HG03575 (cell line): ENCODE measurements at regions not wholly inside any gene's neighbourhood (a gene's known extent, or its start where the extent isn't known, plus 50 kb on each side); places are given as distances from the start of the nearest gene placed in this dataset.
"Not testable (repeated sequence)": the region's sequence is repeated elsewhere in the genome, so short reads cannot be mapped to it uniquely, and the experiment has no call there.

Source experiments
- ATAC-seq: cut with Tn5 transposase; IDR thresholded peaks from one replicate; pipeline ENCODE4 v1.9.1; 2021; ENCODE audit not compliant: unreplicated experiment, insufficient number of reproducible peaks, low FRiP score; ENCODE audit errors: extremely low read depth

- ATAC-seq, result no peak
Measured at GRCh38 chr3:159030138-159030670, 228.3 kb downstream of the MFSD1 start.

DNA sequence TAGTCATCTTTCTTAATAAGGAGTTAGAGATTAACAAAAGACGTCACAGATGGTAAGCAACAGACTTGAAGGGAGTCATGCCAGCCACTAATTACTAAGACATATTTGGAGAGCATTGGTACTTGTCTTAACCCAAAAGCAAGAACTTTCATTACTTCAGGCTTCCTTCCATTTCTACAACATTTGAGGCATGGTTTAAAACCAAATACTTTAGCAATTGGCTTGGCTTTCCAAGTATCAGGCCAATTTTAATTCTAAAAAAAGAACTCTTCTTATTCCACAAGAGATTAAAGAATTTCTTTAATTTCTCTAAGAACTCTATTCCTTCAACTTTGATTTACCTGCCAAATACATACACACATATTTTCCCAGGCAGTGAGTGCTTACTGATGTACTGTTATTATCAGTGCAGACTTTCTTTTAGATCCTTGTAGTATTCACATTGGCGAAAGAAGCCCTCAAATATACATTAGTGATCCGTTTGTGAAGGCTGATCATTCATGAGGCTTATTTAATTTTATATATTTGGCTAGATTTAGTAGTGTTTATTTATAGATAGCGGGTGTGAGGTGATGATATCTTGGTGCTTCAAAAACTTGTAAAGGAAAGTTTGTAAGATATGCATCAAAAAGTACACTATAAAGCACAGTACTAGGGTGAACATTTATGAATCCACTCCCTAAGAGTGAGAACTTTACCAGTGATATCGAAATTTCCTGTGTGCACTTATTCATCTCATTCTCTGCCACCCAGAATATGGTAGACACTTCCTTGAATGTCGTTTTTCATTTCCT, 229.2 kb downstream of the MFSD1 start:
- no peak for ATAC-seq

GRCh38 chr3:159032311-159032710, 230.5 kb downstream of the MFSD1 start:
- no peak for ATAC-seq

GRCh38 chr3:159038405-159038804, 236.6 kb downstream of the MFSD1 start:
- no peak for ATAC-seq

- no peak for ATAC-seq
Measured at GRCh38 chr3:159039286-159039685, 237.4 kb downstream of the MFSD1 start.

DNA sequence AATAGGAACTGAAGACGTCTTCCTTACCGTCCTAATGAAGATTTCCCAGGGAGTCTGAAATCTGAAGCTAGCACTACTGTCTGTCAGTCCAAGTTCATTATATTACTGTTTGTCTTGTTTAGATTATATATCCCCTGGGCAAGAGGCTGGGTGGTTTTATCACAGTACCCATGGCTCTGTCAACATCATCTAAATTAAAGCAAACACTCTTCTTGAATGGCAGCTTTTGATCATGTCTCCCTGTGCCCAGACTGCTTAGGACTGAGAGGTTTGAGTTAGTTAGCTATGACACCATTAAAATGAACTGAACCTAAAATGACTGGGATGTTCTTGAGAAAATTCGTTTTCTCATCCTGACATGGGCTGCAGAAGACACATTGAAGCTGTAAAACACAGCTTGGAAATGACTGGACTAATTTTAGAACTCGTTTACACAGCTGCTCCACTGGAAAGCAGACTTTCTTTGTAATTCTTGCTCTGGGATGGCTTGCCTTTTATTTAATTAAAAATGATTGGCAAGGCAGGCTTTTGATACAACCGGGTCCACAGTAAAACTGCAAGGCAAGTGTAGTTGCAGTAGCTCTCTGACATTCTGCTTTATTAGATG, 243.5 kb downstream of the MFSD1 start:
- ATAC-seq, result no peak

GRCh38 chr3:159047361-159047760, 245.5 kb downstream of the MFSD1 start:
- ATAC-seq, result no peak

DNA sequence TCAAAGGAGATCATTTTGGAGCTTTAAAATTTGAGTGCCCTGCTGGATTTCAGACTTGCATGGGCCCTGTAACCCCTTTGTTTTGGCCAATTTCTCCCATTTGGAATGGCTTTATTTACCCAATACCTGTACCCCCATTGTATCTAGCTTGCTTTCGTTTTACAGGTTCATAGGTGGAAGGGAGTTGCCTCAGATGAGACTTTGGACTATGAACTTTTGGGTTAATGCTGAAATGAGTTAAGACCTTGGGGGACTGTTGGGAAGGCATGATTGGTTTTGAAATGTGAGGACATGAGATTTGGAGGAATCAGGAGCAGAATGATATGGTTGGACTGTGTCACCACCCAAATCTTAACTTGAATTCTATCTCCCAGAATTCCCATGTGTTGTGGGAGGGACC, 250.6 kb downstream of the MFSD1 start:
- not testable (repeated sequence) for ATAC-seq

DNA sequence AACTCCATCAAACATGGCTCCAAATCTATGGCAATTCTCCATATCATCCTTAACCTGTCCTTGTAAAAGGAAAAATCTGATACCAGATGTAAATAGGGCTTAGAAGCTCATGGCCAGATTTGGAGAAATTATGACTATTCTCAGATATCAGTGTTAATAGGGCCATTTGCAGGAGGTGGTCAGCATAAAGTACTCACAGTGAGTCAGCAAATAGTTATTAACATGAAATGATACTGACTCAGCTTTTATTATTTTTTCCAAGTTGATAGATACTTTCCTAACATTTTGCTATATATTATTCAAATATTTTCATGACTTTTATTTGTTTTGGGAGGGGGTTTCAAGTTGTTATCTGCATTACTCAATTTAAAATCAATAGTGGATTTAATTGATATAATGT, 255.8 kb downstream of the MFSD1 start:
- ATAC-seq, result no peak

- ATAC-seq, result no peak
Measured at GRCh38 chr3:159058859-159059258, 257.0 kb downstream of the MFSD1 start.

- ATAC-seq, result no peak
Measured at GRCh38 chr3:159059395-159059794, 257.5 kb downstream of the MFSD1 start.

DNA sequence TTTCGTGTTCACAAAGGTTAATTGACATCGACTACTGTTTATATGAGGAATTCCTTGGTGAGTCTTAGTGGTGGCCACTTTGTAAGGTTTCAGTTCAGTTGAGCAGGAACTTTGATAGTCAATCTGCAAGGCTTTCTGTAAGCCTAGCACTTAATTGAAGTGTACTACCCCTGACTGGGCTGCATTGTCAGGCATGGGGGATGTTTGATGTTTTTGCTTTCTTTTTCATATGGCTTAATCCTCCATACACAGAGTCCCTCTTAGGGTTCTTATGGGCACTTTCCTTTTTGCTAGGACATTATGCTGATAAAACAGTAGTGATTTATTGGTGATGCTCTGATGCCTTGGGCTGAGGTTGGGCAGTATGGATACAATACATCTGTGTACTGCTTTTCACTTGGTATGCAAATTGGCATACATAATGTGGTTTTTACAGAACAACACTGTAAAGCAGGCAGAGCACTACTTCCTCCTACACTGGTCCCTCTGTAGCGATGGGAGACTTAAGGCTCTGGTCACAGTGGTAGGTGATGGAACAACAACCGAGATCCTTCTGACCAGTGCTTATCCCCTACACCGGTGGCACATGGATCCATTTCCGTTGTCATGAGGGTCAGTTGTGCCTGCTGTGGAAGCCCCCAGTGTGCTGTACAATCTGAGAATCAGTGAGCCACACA, 261.0 kb downstream of the MFSD1 start:
- no peak for ATAC-seq

DNA sequence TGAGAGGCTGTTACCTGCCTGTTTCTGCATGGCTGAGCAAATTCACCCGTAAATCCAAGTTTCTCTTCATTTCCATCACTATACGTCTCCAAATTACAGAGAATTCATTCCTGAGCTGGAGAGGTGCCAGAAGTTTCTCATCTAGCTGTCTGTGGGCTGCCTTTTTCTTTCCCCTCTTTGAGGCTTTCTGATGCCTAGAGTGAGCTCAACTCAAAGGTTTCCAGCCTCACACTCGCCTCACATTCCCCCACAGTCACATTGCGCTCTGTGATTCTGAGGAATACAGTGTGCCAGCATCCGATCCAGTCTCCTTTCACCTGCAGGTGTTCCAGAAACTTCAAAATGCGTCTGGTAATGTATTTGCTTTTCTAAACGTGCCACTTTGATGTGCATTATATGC, 267.2 kb downstream of the MFSD1 start, which contains the start of gene IQCJ:
Gene IQCJ, plus strand, starts transcription at position 229 of the 400 bp plus-strand sequence.
- ATAC-seq, result no peak

GRCh38 chr3:159069866-159070425, 268.1 kb downstream of the MFSD1 start:
- ATAC-seq, result no peak

DNA sequence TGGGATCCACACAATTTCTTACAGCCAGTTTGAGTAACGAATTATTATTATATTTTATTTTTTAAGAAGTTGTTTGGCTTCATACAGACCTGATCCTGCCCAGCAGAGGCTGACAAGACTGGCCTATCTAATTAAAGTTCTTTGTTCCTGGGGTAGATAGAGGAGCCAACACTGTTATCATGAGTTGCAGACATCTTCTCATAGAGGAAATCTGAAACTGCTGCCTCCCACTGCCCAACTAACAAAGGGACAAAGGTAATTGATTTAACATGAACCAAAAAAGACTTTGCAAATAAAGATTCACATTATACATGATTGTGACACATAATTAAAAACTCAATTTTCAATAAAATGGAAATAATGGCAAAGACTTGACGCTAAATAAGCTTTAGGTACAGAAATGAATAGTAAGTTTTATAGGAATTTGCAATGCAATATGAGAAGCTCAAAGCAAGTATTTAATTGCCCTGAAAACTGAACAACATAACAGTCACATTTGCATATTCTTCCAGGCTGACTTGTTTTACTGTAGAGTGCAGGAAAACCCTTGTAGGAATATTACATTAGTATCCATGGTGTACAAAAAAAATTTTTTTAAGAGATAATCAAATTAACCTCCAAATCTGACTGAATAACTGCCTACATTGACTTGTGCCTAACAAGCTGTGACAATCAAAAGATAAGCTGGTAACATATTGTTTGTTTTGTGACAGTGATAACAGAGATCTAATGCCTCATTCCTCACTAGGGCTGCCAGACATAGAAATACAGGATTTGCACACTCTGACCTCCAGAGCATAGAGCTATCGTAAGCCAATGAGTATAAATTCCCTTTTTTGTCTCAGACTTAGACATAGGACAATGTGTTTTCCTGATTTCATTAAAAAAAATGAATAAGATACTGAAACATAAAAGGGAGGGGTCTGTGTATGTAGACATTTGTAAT, 273.2 kb downstream of the MFSD1 start:
- no peak for ATAC-seq

DNA sequence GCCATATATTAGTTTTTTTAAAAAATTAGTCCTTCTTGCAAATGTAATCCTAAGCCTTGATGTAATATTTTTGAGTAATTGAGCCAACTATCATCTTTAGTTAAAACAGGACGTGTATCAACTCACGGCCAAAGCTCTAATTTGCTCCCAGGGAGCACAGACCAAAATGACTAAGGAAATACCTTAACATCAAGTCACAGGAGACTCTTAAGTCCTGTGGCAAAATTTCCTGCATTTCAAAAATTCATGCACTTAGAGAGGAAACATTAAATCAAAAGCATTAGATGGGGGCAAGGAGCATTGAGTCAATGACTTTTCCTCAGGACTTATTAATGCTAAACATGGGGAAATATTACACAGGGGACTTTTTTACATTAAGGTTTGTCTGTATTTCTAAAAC, 276.0 kb downstream of the MFSD1 start:
- ATAC-seq, result no peak

- no peak for ATAC-seq
Measured at GRCh38 chr3:159080256-159080655, 278.4 kb downstream of the MFSD1 start.

- ATAC-seq, result no peak
Measured at GRCh38 chr3:159080821-159081220, 279.0 kb downstream of the MFSD1 start.

GRCh38 chr3:159082519-159082918, 280.7 kb downstream of the MFSD1 start:
- no peak for ATAC-seq
